Keratinocyte (primary cell): ENCODE measurements at regions not wholly inside any gene's neighbourhood (a gene's known extent, or its start where the extent isn't known, plus 50 kb on each side); places are given as distances from the start of the nearest gene placed in this dataset.

ENCODE experiments used
- DNase-seq: peaks from one replicate; pipeline ENCODE4 v3.0.0-alpha.2; 2011; ENCODE audit warnings: low read depth, missing footprints, low spot score
- FAIRE-seq: peaks from 2 replicates; lab custom pipeline; 2011; peaks lifted over from hg19 to GRCh38; lab: Jason Lieb, UNC
- H2AFZ ChIP-seq: 2 replicates; pipeline ENCODE4 v1.6.0; 2012; ENCODE audit warnings: low read length, control low read depth, inconsistent platforms; ENCODE audit not compliant: control insufficient read depth
- H3K27ac ChIP-seq: 2 replicates; pipeline ENCODE4 v1.5.1; 2011; ENCODE audit warnings: low read length; ENCODE audit not compliant: control insufficient read depth, insufficient read depth
- H3K27me3 ChIP-seq: 3 replicates; pipeline ENCODE4 v1.6.0; 2011; ENCODE audit warnings: low read length; ENCODE audit not compliant: control insufficient read depth, insufficient read depth; ENCODE audit errors: extremely low read depth
- H3K36me3 ChIP-seq, 2 experiments: 2 replicates in 1 of 2; 3 replicates in 1 of 2; pipeline ENCODE4 v1.5.1; 2011; ENCODE audit warnings: low read length in 2 of 2, mild to moderate bottlenecking in 1 of 2; ENCODE audit not compliant: control insufficient read depth in 2 of 2, insufficient read depth in 2 of 2; ENCODE audit errors: extremely low read depth in 1 of 2
- H3K4me1 ChIP-seq: 3 replicates; pipeline ENCODE4 v1.5.1; 2011; ENCODE audit warnings: low read length; ENCODE audit not compliant: control insufficient read depth, insufficient read depth; ENCODE audit errors: extremely low read depth
- H3K4me2 ChIP-seq: 3 replicates; pipeline ENCODE4 v1.6.0; 2011; ENCODE audit warnings: low read depth, low read length; ENCODE audit not compliant: control insufficient read depth, insufficient read depth; ENCODE audit errors: extremely low read depth
- H3K4me3 ChIP-seq, 3 experiments: fragments of 200-600 bp in 1 of 3; sonication (generic) in 1 of 3; 2 replicates in 2 of 3; 3 replicates in 1 of 3; pipeline ENCODE4 v1.5.1; 2011 to 2016; ENCODE audit warnings: low read length in 3 of 3, mild to moderate bottlenecking in 3 of 3, control low read depth in 2 of 3, inconsistent platforms in 1 of 3, low read depth in 1 of 3, mixed read lengths in 1 of 3, mixed run types in 1 of 3, moderate library complexity in 1 of 3; ENCODE audit not compliant: control insufficient read depth in 2 of 3, insufficient read depth in 2 of 3; ENCODE audit errors: extremely low read depth in 1 of 3
- H3K79me2 ChIP-seq: 2 replicates; pipeline ENCODE4 v1.6.0; 2012; ENCODE audit warnings: low read length; ENCODE audit not compliant: control insufficient read depth, insufficient read depth
- H3K9ac ChIP-seq: 3 replicates; pipeline ENCODE4 v1.6.0; 2011; ENCODE audit warnings: low read length; ENCODE audit not compliant: control insufficient read depth, insufficient read depth; ENCODE audit errors: extremely low read depth
- H3K9me1 ChIP-seq: 3 replicates; pipeline ENCODE4 v1.6.0; 2011; ENCODE audit warnings: low read length; ENCODE audit not compliant: control insufficient read depth, insufficient read depth; ENCODE audit errors: extremely low read depth
- H3K9me3 ChIP-seq: 2 replicates; pipeline ENCODE4 v1.5.1; 2012; ENCODE audit warnings: low read depth, low read length; ENCODE audit not compliant: control insufficient read depth
- H4K20me1 ChIP-seq: 3 replicates; pipeline ENCODE4 v1.6.0; 2011; ENCODE audit warnings: low read length; ENCODE audit not compliant: control insufficient read depth, insufficient read depth; ENCODE audit errors: extremely low read depth
- EZH2 ChIP-seq: IDR thresholded peaks from one replicate; pipeline ENCODE4 v1.6.1; 2012; ENCODE audit warnings: inconsistent platforms, mild to moderate bottlenecking, low read length, moderate library complexity
- dilution Hi-C: fragments of 300-500 bp; cut with MboI; formaldehyde crosslinking; loops from one replicate; pipeline ENCODE4 v1.7.0; 2020; ENCODE audit warnings: low sequenced_read_pairs; ENCODE audit not compliant: extremely low pct_ligation_motif_present
- TF ChIP-seq, protein P1 (sequence below), 3 experiments: IDR thresholded peaks in 1 of 3; conservative IDR thresholded peaks in 1 of 3; optimal IDR thresholded peaks in 1 of 3; 2 replicates in 2 of 3; 3 replicates in 1 of 3; pipeline versions ENCODE3 to v1.5.1; 2011; ENCODE audit warnings: low read length in 3 of 3, mild to moderate bottlenecking in 3 of 3, moderate library complexity in 2 of 3, control low read depth in 1 of 3, inconsistent platforms in 1 of 3; ENCODE audit not compliant: insufficient read depth in 2 of 3; ENCODE audit errors: extremely low read depth in 1 of 3

DNA sequence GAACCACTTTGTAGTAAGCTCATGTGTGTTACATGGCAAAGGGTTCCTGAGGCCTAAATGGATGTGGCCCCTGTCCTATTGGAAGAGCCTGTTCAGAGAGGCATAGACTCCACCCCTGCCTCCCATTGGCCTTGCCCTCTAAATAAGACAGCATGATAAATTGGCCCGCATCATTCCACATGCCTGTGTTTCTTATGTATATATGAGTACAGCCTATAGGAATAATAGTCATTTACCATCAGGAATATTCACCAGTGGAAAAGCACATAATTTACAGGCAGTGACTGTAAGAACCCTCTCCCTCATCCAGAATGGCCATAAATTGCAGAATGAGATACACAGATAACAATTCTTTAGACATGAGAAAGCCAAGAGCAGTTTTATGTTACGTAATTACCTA, 519.5 kb upstream of the DAB1 start:
- Histone ChIP-seq H3K9me3 (no peaks in the 10 kb centered on the region), H3K9me1 (no peaks in the 10 kb centered on the region), H3K4me3 (no peak overlapping the region), H3K9ac (no peak overlapping the region), H3K4me1 (no peaks in the 10 kb centered on the region), H4K20me1 (no peaks in the 10 kb centered on the region), H3K27me3 (no peaks in the 10 kb centered on the region), H3K27ac (no peak overlapping the region), H3K79me2 (no peaks in the 10 kb centered on the region), H2AFZ (no peak overlapping the region), H3K4me2 (no peak overlapping the region), H3K36me3 (no peaks in the 10 kb centered on the region)
- dilution Hi-C loops: no loop called here
- FAIRE-seq: no peak
- DNase-seq: no peak
- TF ChIP-seq EZH2: no peak
- TF ChIP-seq, protein P1, sequence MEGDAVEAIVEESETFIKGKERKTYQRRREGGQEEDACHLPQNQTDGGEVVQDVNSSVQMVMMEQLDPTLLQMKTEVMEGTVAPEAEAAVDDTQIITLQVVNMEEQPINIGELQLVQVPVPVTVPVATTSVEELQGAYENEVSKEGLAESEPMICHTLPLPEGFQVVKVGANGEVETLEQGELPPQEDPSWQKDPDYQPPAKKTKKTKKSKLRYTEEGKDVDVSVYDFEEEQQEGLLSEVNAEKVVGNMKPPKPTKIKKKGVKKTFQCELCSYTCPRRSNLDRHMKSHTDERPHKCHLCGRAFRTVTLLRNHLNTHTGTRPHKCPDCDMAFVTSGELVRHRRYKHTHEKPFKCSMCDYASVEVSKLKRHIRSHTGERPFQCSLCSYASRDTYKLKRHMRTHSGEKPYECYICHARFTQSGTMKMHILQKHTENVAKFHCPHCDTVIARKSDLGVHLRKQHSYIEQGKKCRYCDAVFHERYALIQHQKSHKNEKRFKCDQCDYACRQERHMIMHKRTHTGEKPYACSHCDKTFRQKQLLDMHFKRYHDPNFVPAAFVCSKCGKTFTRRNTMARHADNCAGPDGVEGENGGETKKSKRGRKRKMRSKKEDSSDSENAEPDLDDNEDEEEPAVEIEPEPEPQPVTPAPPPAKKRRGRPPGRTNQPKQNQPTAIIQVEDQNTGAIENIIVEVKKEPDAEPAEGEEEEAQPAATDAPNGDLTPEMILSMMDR (optimal IDR thresholded peaks at IDR 0.05 in 1 of 3, IDR thresholded peaks at IDR 0.05 in 1 of 3, conservative IDR thresholded peaks at IDR 0.05 in 1 of 3; ENCODE audit: extremely low read depth in 1 of 3, insufficient read depth in 2 of 3, low read length in 3 of 3): no peak

DNA sequence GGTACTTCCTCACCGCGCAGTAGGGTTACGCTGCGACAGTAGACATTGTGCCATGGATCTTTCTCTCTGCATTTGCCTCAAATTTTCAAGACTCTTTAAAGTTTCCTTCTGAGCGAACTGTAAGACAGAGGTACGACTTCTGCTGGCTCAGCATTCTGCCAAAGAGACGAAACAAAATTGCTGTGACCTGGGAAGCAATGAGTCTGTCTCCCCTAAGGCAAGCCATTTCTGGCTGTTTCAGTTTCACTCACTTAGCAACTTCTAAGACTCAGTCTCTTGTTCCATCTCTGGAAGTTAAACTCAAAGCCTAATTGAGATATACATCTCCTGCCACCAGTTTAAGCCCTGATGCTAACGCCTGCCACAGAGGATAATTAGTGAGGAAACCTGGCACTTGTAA, 510.9 kb upstream of the DAB1 start:
- no peak overlapping the region for H3K27ac ChIP-seq
- no peak overlapping the region for H3K4me3 ChIP-seq
- H3K9ac ChIP-seq: no peak overlapping the region
- dilution Hi-C loops: no loop called here
- H2AFZ ChIP-seq: no peak overlapping the region
- H3K9me1 ChIP-seq: no peaks in the 10 kb centered on the region
- FAIRE-seq (no peak), DNase-seq (no peak)
- TF ChIP-seq, protein P1 (optimal IDR thresholded peaks at IDR 0.05 in 1 of 3, IDR thresholded peaks at IDR 0.05 in 1 of 3, conservative IDR thresholded peaks at IDR 0.05 in 1 of 3; ENCODE audit: extremely low read depth in 1 of 3, insufficient read depth in 2 of 3, low read length in 3 of 3): no peak
- TF ChIP-seq EZH2: no peak
- no peaks in the 10 kb centered on the region for H3K4me1 ChIP-seq
- H4K20me1 ChIP-seq: no peaks in the 10 kb centered on the region
- H3K79me2 ChIP-seq: no peaks in the 10 kb centered on the region
- H3K27me3 ChIP-seq: no peaks in the 10 kb centered on the region
- H3K9me3 ChIP-seq: no peaks in the 10 kb centered on the region
- no peaks in the 10 kb centered on the region for H3K36me3 ChIP-seq
- H3K4me2 ChIP-seq: no peak overlapping the region
